ENCODE measurements at regions not wholly inside any gene's neighbourhood (a gene's known extent, or its start where the extent isn't known, plus 50 kb on each side); places are given as distances from the start of the nearest gene placed in this dataset.

DNA sequence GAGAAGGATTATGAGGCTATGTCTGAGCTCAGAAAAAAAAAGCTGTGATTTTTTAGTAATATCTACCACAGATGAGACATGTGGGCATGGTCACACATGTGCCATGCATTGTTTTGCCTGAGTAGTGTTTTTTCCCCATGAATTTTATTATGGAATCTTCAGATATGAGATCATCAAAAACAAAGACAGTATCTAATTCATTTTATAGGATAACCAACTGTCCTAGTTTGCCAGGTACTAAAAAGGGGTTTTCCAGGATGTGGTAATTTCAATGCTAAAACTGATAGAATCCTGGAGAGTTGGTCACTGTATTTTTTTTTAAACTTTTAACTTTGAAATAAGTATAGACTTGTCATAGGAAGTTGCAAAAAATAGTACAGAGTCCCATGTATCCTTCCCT is 127.4 kb upstream of the MAP3K7 start:
- ChIA-PET POLR2A (ENCODE audit: low non-redundant PET) (no interaction called here), CTCF (no interaction called here)
- no peak overlapping the region for H3K27ac ChIP-seq
- no peak for DNase-seq (ENCODE audit: low spot score)
- TF ChIP-seq CTCF (conservative IDR thresholded peaks at IDR 0.05; ENCODE audit: low read depth): no peak

- no peak overlapping the region for H3K27ac ChIP-seq
- ChIA-PET POLR2A (ENCODE audit: low non-redundant PET) (no interaction called here), CTCF (no interaction called here)
- no peak for DNase-seq (ENCODE audit: low spot score)
- TF ChIP-seq CTCF (conservative IDR thresholded peaks at IDR 0.05; ENCODE audit: low read depth): no peak
These were observed 125.2 kb upstream of the MAP3K7 start for GRCh38 chr6:90712114-90712513.

GRCh38 chr6:90709431-90709996 is 122.6 kb upstream of the MAP3K7 start:
- CTCF ChIA-PET: interaction anchor here (0.9 kb wide), 1 partner anchor 52 kb away, joined by 3 read pairs; no protein-coding TSS in a partner anchor
- no peak overlapping the region for H3K27ac ChIP-seq
- TF ChIP-seq CTCF (conservative IDR thresholded peaks at IDR 0.05; ENCODE audit: low read depth): no peak
- POLR2A ChIA-PET (ENCODE audit: low non-redundant PET): no interaction called here
- no peak for DNase-seq (ENCODE audit: low spot score)

DNA sequence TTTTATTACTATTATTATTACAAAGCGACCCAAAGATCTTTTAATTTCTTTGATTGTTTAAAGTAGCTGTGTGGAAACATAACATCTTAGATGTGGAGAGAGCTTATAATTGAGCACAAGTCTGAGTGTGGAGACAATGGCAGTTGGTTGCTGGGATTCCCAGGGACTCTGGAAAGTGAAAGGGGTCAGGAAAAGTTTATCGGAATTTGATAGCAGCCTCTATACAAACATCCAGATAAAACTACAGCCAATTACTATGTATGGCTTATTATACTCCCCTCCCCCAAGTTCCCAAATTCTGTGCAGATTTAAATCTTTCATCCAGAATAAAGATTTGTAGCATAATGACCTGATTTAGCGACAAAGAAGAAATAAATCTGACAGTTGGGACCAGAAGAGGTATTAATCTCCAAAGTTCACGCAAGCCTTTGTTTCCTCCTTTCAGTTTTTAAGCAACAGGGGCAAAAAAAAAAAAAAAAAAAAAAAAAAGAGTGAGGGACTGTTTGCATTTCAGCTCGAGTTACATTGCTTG is 121.4 kb upstream of the MAP3K7 start:
- ChIA-PET CTCF (interaction anchor here (0.9 kb wide), 1 partner anchor 51 kb away, joined by 3 read pairs; no protein-coding TSS in a partner anchor), POLR2A (ENCODE audit: low non-redundant PET) (no interaction called here)
- TF ChIP-seq CTCF (conservative IDR thresholded peaks at IDR 0.05; ENCODE audit: low read depth): no peak
- no peak for DNase-seq (ENCODE audit: low spot score)
- H3K27ac ChIP-seq: no peak overlapping the region

DNA sequence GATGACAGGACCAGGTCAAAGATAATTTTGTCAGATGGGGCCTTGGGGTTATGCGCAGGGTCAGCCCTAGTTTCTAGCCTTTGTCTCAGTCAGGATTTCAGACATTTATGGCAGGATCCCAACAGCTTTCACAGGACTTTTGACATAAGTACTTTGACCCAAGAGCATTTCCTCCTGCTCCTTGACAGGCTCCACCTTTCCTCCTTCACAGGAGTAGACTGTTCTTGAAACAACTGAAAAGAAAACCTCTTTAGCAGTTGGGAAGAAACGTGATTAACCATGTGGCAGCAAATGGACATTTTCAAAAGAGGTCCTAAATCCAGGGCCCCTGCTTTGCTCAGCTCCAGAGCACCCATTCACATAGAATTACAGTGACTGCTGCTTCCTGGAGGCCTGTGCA is 120.4 kb upstream of the MAP3K7 start:
- DNase-seq (ENCODE audit: low spot score): no peak
- ChIA-PET CTCF (no interaction called here), POLR2A (ENCODE audit: low non-redundant PET) (no interaction called here)
- no peak for TF ChIP-seq CTCF (conservative IDR thresholded peaks at IDR 0.05; ENCODE audit: low read depth)
- no peak overlapping the region for H3K27ac ChIP-seq

DNA sequence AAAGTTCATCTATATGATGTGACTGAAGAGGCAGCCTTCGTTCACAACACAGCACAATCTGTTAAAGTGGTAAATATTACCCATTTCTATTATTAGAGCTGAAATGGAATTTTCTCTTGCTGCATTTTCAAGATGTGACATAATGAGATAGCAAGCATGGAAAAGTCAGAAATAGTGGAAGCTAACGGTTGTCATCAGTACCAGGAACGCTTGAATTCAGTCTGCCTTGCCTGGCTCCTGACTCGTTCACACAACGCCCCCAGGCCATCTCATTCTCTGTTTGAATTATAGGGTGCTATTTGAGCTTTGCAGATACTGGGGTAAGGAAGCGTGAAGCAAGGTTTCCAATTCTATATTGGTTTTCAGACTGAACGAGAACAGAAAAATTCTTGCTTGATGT is 116.5 kb upstream of the MAP3K7 start:
- ChIA-PET CTCF (interaction anchor here (0.7 kb wide), 2 partner anchors 119 to 356 kb away, joined by 3 to 4 read pairs; no protein-coding TSS in a partner anchor), POLR2A (ENCODE audit: low non-redundant PET) (no interaction called here)
- no peak overlapping the region for H3K27ac ChIP-seq
- no peak for TF ChIP-seq CTCF (conservative IDR thresholded peaks at IDR 0.05; ENCODE audit: low read depth)
- no peak for DNase-seq (ENCODE audit: low spot score)
